IMR-90 (cell line): ENCODE measurements at regions not wholly inside any gene's neighbourhood (a gene's known extent, or its start where the extent isn't known, plus 50 kb on each side); places are given as distances from the start of the nearest gene placed in this dataset.

Experiments
- ATAC-seq: fragments of 200-7000 bp; cut with Tn5 transposase; 2 replicates; pipeline ENCODE4 v1.9.1; 2020; ENCODE audit warnings: low read depth, mild to moderate bottlenecking, moderate library complexity
- BruUV-seq: library from RNA; stranded (reverse); fragments of 400-500 nt; replicated peaks from 2 replicates; lab custom pipeline; 2021; lab: Mats Ljungman, UMichigan
- CTCF ChIA-PET: fragments of 300-600 bp; formaldehyde crosslinking; extraction: SDS; loops from one replicate; lab custom pipeline; 2021; ENCODE audit warnings: antibody characterized with exemption; lab: Yijun Ruan, JAX
- POLR2A ChIA-PET: fragments of 300-600 bp; sonication (Branson Sonifier 250); formaldehyde crosslinking; loops from one replicate; lab custom pipeline; 2022; ENCODE audit warnings: antibody characterized with exemption; ENCODE audit not compliant: unreplicated experiment; lab: Charles Lee
- DNase-seq: peaks from one replicate; pipeline ENCODE4 v3.0.0; 2013
- H2AFZ ChIP-seq: replicated peaks from 2 replicates; pipeline ENCODE3; 2013; ENCODE audit warnings: low read length, mild to moderate bottlenecking; ENCODE audit not compliant: poor library complexity
- H2AK5ac ChIP-seq: 2 replicates; pipeline ENCODE4 v1.6.1; 2013; ENCODE audit warnings: low read depth, low read length, inconsistent platforms
- H2AK9ac ChIP-seq: replicated peaks from 2 replicates; pipeline ENCODE3; 2013; ENCODE audit warnings: mild to moderate bottlenecking, low read depth, low read length, moderate library complexity; ENCODE audit not compliant: poor library complexity
- H2BK120ac ChIP-seq: 2 replicates; pipeline ENCODE4 v1.6.1; 2013; ENCODE audit warnings: low read depth, low read length, inconsistent platforms
- H2BK15ac ChIP-seq: 3 replicates; pipeline ENCODE4 v1.6.1; 2013; ENCODE audit warnings: low read depth, low read length, inconsistent platforms
- H2BK20ac ChIP-seq: 2 replicates; pipeline ENCODE4 v1.6.1; 2013; ENCODE audit warnings: low read depth, mild to moderate bottlenecking, inconsistent platforms, low read length, moderate library complexity
- H2BK5ac ChIP-seq: 2 replicates; pipeline ENCODE4 v1.6.1; 2013; ENCODE audit warnings: mild to moderate bottlenecking, low read depth, low read length, inconsistent platforms; ENCODE audit not compliant: poor library complexity, severe bottlenecking
- H3K14ac ChIP-seq: replicated peaks from 2 replicates; pipeline ENCODE4 v1.6.1; 2013; ENCODE audit warnings: low read depth, low read length, inconsistent platforms
- H3K18ac ChIP-seq: 2 replicates; pipeline ENCODE4 v1.6.1; 2013; ENCODE audit warnings: low read depth, low read length, control low read depth
- H3K23ac ChIP-seq: 2 replicates; pipeline ENCODE4 v1.6.1; 2013; ENCODE audit warnings: low read depth, low read length, inconsistent platforms
- H3K27ac ChIP-seq: 2 replicates; pipeline ENCODE4 v1.5.1; 2013; ENCODE audit warnings: mild to moderate bottlenecking, control low read depth, low read length; ENCODE audit not compliant: insufficient read depth
- H3K27me3 ChIP-seq: 2 replicates; pipeline ENCODE4 v1.6.1; 2013; ENCODE audit warnings: low read length; ENCODE audit not compliant: control insufficient read depth, insufficient read depth
- H3K36me3 ChIP-seq: 2 replicates; pipeline ENCODE4 v1.6.1; 2013; ENCODE audit warnings: low read length, mixed read lengths; ENCODE audit not compliant: control insufficient read depth, insufficient read depth
- H3K4ac ChIP-seq: 2 replicates; pipeline ENCODE4 v1.6.1; 2013; ENCODE audit warnings: low read depth, low read length, inconsistent platforms
- H3K4me1 ChIP-seq: 2 replicates; pipeline ENCODE4 v1.6.1; 2013; ENCODE audit warnings: low read length, mixed read lengths; ENCODE audit not compliant: control insufficient read depth, insufficient read depth
- H3K4me2 ChIP-seq: 2 replicates; pipeline ENCODE4 v1.6.1; 2013; ENCODE audit warnings: low read depth, mild to moderate bottlenecking, control low read depth, low read length, moderate library complexity
- H3K4me3 ChIP-seq: 2 replicates; pipeline ENCODE4 v1.5.1; 2013; ENCODE audit warnings: low read depth, mild to moderate bottlenecking, control low read depth, low read length, moderate library complexity; ENCODE audit not compliant: insufficient read depth
- H3K56ac ChIP-seq: 2 replicates; pipeline ENCODE4 v1.6.1; 2013; ENCODE audit warnings: low read length, inconsistent platforms; ENCODE audit not compliant: insufficient read depth; ENCODE audit errors: extremely low read depth
- H3K79me1 ChIP-seq, 2 experiments: 2 replicates each; pipeline ENCODE4 v1.6.1; 2013; ENCODE audit warnings: low read length in 2 of 2, inconsistent platforms in 1 of 2, low read depth in 1 of 2
- H3K9ac ChIP-seq: 2 replicates; pipeline ENCODE4 v1.6.1; 2013; ENCODE audit warnings: low read depth, low read length, control low read depth
- H3K9me1 ChIP-seq: 2 replicates; pipeline ENCODE4 v1.6.1; 2013; ENCODE audit warnings: low read length, inconsistent platforms; ENCODE audit not compliant: insufficient read depth
- H3K9me3 ChIP-seq: 2 replicates; pipeline ENCODE4 v1.6.1; 2013; ENCODE audit warnings: low read length; ENCODE audit not compliant: control insufficient read depth, insufficient read depth
- H4K20me1 ChIP-seq: 2 replicates; pipeline ENCODE4 v1.6.1; 2013; ENCODE audit warnings: low read length, inconsistent platforms; ENCODE audit not compliant: insufficient read depth
- H4K5ac ChIP-seq: 2 replicates; pipeline ENCODE4 v1.6.1; 2013; ENCODE audit warnings: mild to moderate bottlenecking, low read depth, low read length, control low read depth
- H4K8ac ChIP-seq, 2 experiments: 2 replicates each; pipeline ENCODE4 v1.6.1; 2013; ENCODE audit warnings: low read depth in 2 of 2, low read length in 2 of 2, control low read depth in 1 of 2, inconsistent platforms in 1 of 2
- H4K91ac ChIP-seq: 2 replicates; pipeline ENCODE4 v1.6.1; 2013; ENCODE audit warnings: low read depth, low read length, inconsistent platforms; ENCODE audit not compliant: insufficient read depth
- CEBPB ChIP-seq: IDR thresholded peaks from 2 replicates; pipeline ENCODE4 v1.6.1; 2012; ENCODE audit warnings: low read depth, low read length, improper control_type of control experiment
- MAFK ChIP-seq: IDR thresholded peaks from 2 replicates; pipeline ENCODE4 v1.6.1; 2012; ENCODE audit warnings: low read depth, low read length, improper control_type of control experiment
- MAZ ChIP-seq: IDR thresholded peaks from 2 replicates; pipeline ENCODE4 v1.6.1; 2012; ENCODE audit warnings: low read depth, mild to moderate bottlenecking, low read length, improper control_type of control experiment, moderate library complexity, borderline replicate concordance
- NFE2L2 ChIP-seq: fragments of 150-350 bp; IDR thresholded peaks from 2 replicates; pipeline ENCODE4 v1.6.1; 2016; ENCODE audit warnings: low read depth, mild to moderate bottlenecking, low read length
- RCOR1 ChIP-seq: IDR thresholded peaks from 2 replicates; pipeline ENCODE4 v1.6.1; 2012; ENCODE audit warnings: mild to moderate bottlenecking, low read length, improper control_type of control experiment; ENCODE audit not compliant: insufficient replicate concordance
- WGBS, 2 experiments: methylation state at CpG; one replicate each; pipeline versions ENCODE4 v1.1.5 to v1.1.7; 2013; ENCODE audit warnings: missing lambda C conversion rate in 2 of 2; ENCODE audit not compliant: insufficient read length in 1 of 2; ENCODE audit errors: extremely low coverage in 2 of 2; 5-methylcytosine and 5-hydroxymethylcytosine counted together
- dilution Hi-C: fragments of 300-500 bp; cut with HindIII; formaldehyde crosslinking; loops from one replicate; pipeline ENCODE4 v1.14.3; 2018; ENCODE audit warnings: low sequenced_read_pairs; ENCODE audit not compliant: unreplicated experiment
- in situ Hi-C: fragments of 300-500 bp; cut with MboI; formaldehyde crosslinking; loops from 3 replicates; pipeline ENCODE4 v1.14.3; 2019; ENCODE audit warnings: low sequenced_read_pairs, inconsistent platforms, mixed read lengths
- intact Hi-C: fragments of 100-400 bp; cut with micrococcal nuclease; formaldehyde crosslinking; loops from 2 replicates; pipeline ENCODE4 v1.10.0; 2022

DNA sequence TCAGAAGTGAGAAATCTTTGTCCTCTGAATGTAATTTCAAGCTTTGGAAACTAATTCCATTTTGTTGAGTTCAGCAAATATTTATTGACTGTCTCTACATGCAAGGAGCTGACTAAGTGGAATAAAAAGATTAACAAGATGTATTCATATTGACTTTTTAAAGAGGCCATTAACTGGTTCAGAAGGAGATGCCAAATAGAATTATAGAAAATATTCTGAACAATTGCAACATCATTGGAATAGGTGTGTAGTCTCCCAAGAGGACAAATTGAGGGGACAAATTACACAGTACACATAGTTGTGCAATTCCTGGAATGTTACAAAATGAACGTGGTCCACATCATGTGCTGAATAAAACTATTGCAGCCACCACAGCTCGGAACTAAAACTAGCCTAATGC is 224.2 kb downstream of the NPR3 start:
- Histone ChIP-seq H3K4me1 (no peaks in the 10 kb centered on the region), H2AK5ac (no peak overlapping the region), H2BK5ac (no peak overlapping the region), H3K27ac (no peak overlapping the region), H4K5ac (no peak overlapping the region), H3K4ac (no peak overlapping the region), H3K9ac (no peak overlapping the region), H4K20me1 (no peaks in the 10 kb centered on the region), H3K4me3 (no peak overlapping the region), H2BK20ac (0 out of 2 replicates have a peak overlapping the region, but pooled peaks have one; percentile 14), H3K23ac (no peak overlapping the region), H3K14ac (no peak overlapping the region), H2AFZ (no peak overlapping the region), H3K18ac (no peak overlapping the region), H2AK9ac (no peak overlapping the region), H3K56ac (no peak overlapping the region), H3K9me3 (no peaks in the 10 kb centered on the region), H4K8ac (no peak overlapping the region), H2BK120ac (no peak overlapping the region), H3K27me3 (no peaks in the 10 kb centered on the region), H4K91ac (no peak overlapping the region), H3K79me1 (no peaks in the 10 kb centered on the region), H3K9me1 (no peaks in the 10 kb centered on the region), H3K36me3 (no peaks in the 10 kb centered on the region), H3K4me2 (no peak overlapping the region), H2BK15ac (no peak overlapping the region)
- TF ChIP-seq RCOR1 (no peak), MAFK (peak; percentile 57; the same call in 1 of the 2 replicates), NFE2L2 (no peak), MAZ (no peak), CEBPB (peak; percentile 62)
- BruUV-seq, result no TSS peak
- CTCF ChIA-PET, result interaction anchor here (0.7 kb wide), 1 partner anchor 15 kb away, joined by 3 read pairs; no protein-coding TSS in a partner anchor
- POLR2A ChIA-PET, result no interaction called here
- DNase-seq (no peak), ATAC-seq (no peak)
- in situ Hi-C loops, result no loop called here
- dilution Hi-C loops, result no loop called here
- no CpG with 5 or more reads among the region's 2 CpGs for WGBS, 2 experiments
- intact Hi-C loops, result no loop called here
